ENCODE measurements at regions not wholly inside any gene's neighbourhood (a gene's known extent, or its start where the extent isn't known, plus 50 kb on each side); places are given as distances from the start of the nearest gene placed in this dataset.
"Not testable (repeated sequence)": the region's sequence is repeated elsewhere in the genome, so short reads cannot be mapped to it uniquely, and the experiment has no call there.

- ChIA-PET POLR2A (no interaction called here), CTCF (no interaction called here)
- TF ChIP-seq BHLHE40 (IDR thresholded peaks at IDR 0.05; ENCODE audit: borderline replicate concordance), result no peak
- no peak for TF ChIP-seq FOXA1 (IDR thresholded peaks at IDR 0.05)
- no peak for TF ChIP-seq FOXK2 (IDR thresholded peaks at IDR 0.05)
- no peak for TF ChIP-seq NFRKB (IDR thresholded peaks at IDR 0.05)
- no peak for TF ChIP-seq ARNT (IDR thresholded peaks at IDR 0.05)
- TF ChIP-seq CTBP1 (IDR thresholded peaks at IDR 0.05; ENCODE audit: borderline replicate concordance), result no peak
- TF ChIP-seq L3MBTL2 (conservative IDR thresholded peaks at IDR 0.05), result no peak
- TF ChIP-seq ELF4 (IDR thresholded peaks at IDR 0.05), result no peak
- no peak for TF ChIP-seq TARDBP (IDR thresholded peaks at IDR 0.05)
- TF ChIP-seq SUZ12 (IDR thresholded peaks at IDR 0.05), result no peak
- no peak for TF ChIP-seq SP1 (IDR thresholded peaks at IDR 0.05)
- no peak for TF ChIP-seq LEF1 (IDR thresholded peaks at IDR 0.05; ENCODE audit: borderline replicate concordance)
- no peak for DNase-seq (ENCODE audit: extremely low spot score)
These were observed 101.8 kb upstream of the BCHE start for GRCh38 chr3:165938986-165939540.

- CTCF ChIA-PET; POLR2A ChIA-PET; DNase-seq (ENCODE audit: extremely low spot score): not testable (repeated sequence)
These were observed 98.9 kb upstream of the BCHE start for GRCh38 chr3:165936081-165936480.

- CTCF ChIA-PET; DNase-seq (ENCODE audit: extremely low spot score); POLR2A ChIA-PET: not testable (repeated sequence)
These were observed 87.1 kb upstream of the BCHE start for GRCh38 chr3:165924301-165924791.

GRCh38 chr3:165920984-165921383 is 83.8 kb upstream of the BCHE start:
- no peak for DNase-seq (ENCODE audit: extremely low spot score)
- CTCF ChIA-PET, result no interaction called here
- TF ChIP-seq FOXK2 (IDR thresholded peaks at IDR 0.05), result no peak
- TF ChIP-seq FOXA1 (IDR thresholded peaks at IDR 0.05), result no peak
- TF ChIP-seq NFRKB (IDR thresholded peaks at IDR 0.05), result no peak
- TF ChIP-seq CTBP1 (IDR thresholded peaks at IDR 0.05; ENCODE audit: borderline replicate concordance), result no peak
- POLR2A ChIA-PET, result no interaction called here

GRCh38 chr3:165919284-165919683 is 82.1 kb upstream of the BCHE start:
- ChIA-PET CTCF (no interaction called here), POLR2A (no interaction called here)
- no peak for DNase-seq (ENCODE audit: extremely low spot score)
- TF ChIP-seq CTBP1 (IDR thresholded peaks at IDR 0.05; ENCODE audit: borderline replicate concordance) (no peak), SP1 (IDR thresholded peaks at IDR 0.05) (no peak), L3MBTL2 (conservative IDR thresholded peaks at IDR 0.05) (no peak)

- TF ChIP-seq ZNF384 (IDR thresholded peaks at IDR 0.05), result no peak
- no peak for TF ChIP-seq FOXM1 (IDR thresholded peaks at IDR 0.05; ENCODE audit: borderline replicate concordance)
- TF ChIP-seq ELF4 (IDR thresholded peaks at IDR 0.05), result no peak
- no peak for TF ChIP-seq SP1 (IDR thresholded peaks at IDR 0.05)
- POLR2A ChIA-PET, result no interaction called here
- CTCF ChIA-PET, result no interaction called here
- DNase-seq (ENCODE audit: extremely low spot score), result no peak
These were observed 81.4 kb upstream of the BCHE start for GRCh38 chr3:165918657-165918979.

GRCh38 chr3:165917938-165918656 is 80.9 kb upstream of the BCHE start:
- POLR2A ChIA-PET; DNase-seq (ENCODE audit: extremely low spot score); CTCF ChIA-PET: not testable (repeated sequence)

GRCh38 chr3:165915104-165915503 is 77.9 kb upstream of the BCHE start:
- CTCF ChIA-PET; DNase-seq (ENCODE audit: extremely low spot score); POLR2A ChIA-PET: not testable (repeated sequence)

- TF ChIP-seq SUZ12 (IDR thresholded peaks at IDR 0.05) (no peak), LEF1 (IDR thresholded peaks at IDR 0.05; ENCODE audit: borderline replicate concordance) (no peak), FOXA1 (IDR thresholded peaks at IDR 0.05) (no peak), ARNT (IDR thresholded peaks at IDR 0.05) (no peak), ELF4 (IDR thresholded peaks at IDR 0.05) (no peak), ZNF384 (IDR thresholded peaks at IDR 0.05) (no peak), FOXK2 (IDR thresholded peaks at IDR 0.05) (no peak), BHLHE40 (IDR thresholded peaks at IDR 0.05; ENCODE audit: borderline replicate concordance) (no peak), PKNOX1 (IDR thresholded peaks at IDR 0.05) (no peak), FOXM1 (IDR thresholded peaks at IDR 0.05; ENCODE audit: borderline replicate concordance) (no peak), NFRKB (IDR thresholded peaks at IDR 0.05) (no peak), TARDBP (IDR thresholded peaks at IDR 0.05) (no peak), CTBP1 (IDR thresholded peaks at IDR 0.05; ENCODE audit: borderline replicate concordance) (no peak), SP1 (IDR thresholded peaks at IDR 0.05) (no peak), HDGF (IDR thresholded peaks at IDR 0.05; ENCODE audit: borderline replicate concordance) (no peak), L3MBTL2 (conservative IDR thresholded peaks at IDR 0.05) (no peak)
- DNase-seq (ENCODE audit: extremely low spot score), result no peak
- ChIA-PET POLR2A (no interaction called here), CTCF (no interaction called here)
These were observed 66.8 kb upstream of the BCHE start for GRCh38 chr3:165903885-165904630.
